PC-9 (cell line): ENCODE measurements at regions not wholly inside any gene's neighbourhood (a gene's known extent, or its start where the extent isn't known, plus 50 kb on each side); places are given as distances from the start of the nearest gene placed in this dataset.

Source experiments
- CTCF ChIP-seq: fragments of 200-600 bp; sonication (generic); conservative IDR thresholded peaks from 2 replicates; pipeline ENCODE4 v1.6.1; 2017; ENCODE audit warnings: mixed run types, antibody characterized with exemption, mild to moderate bottlenecking, moderate library complexity
- EZH2 ChIP-seq: fragments of 200-600 bp; sonication (generic); IDR thresholded peaks from 2 replicates; pipeline ENCODE4 v1.8.0; 2017; ENCODE audit warnings: antibody characterized with exemption, low read depth

GRCh38 chr3:73164622-73165021, 103.2 kb downstream of the EBLN2 start:
- TF ChIP-seq CTCF (no peak), EZH2 (no peak)
